PC-9 (cell line): ENCODE measurements at regions not wholly inside any gene's neighbourhood (a gene's known extent, or its start where the extent isn't known, plus 50 kb on each side); places are given as distances from the start of the nearest gene placed in this dataset.

Source experiments
- BruUV-seq: library from RNA; stranded (reverse); fragments of 400-500 nt; replicated peaks from 2 replicates; lab custom pipeline; 2021; lab: Mats Ljungman, UMichigan
- CTCF ChIA-PET: fragments of 300-600 bp; sonication (Branson Sonifier 250); formaldehyde crosslinking; loops from one replicate; lab custom pipeline; 2022; ENCODE audit warnings: antibody characterized with exemption; lab: Charles Lee
- POLR2A ChIA-PET: fragments of 300-600 bp; sonication (Branson Sonifier 250); formaldehyde crosslinking; loops from one replicate; lab custom pipeline; 2022; ENCODE audit warnings: antibody characterized with exemption; ENCODE audit not compliant: unreplicated experiment; lab: Charles Lee
- DNase-seq, 2 experiments: peaks; one replicate each; pipeline versions ENCODE4 v3.0.0 to v3.0.0-alpha.2; 2015 to 2022; ENCODE audit warnings: mixed read lengths in 1 of 2
- H2AFZ ChIP-seq: fragments of 200-600 bp; sonication (generic); 2 replicates; pipeline ENCODE4 v1.8.1; 2017; ENCODE audit warnings: antibody characterized with exemption
- H3F3A ChIP-seq: fragments of 200-600 bp; sonication (generic); 2 replicates; pipeline ENCODE4 v1.8.1; 2017; ENCODE audit warnings: antibody characterized with exemption, mild to moderate bottlenecking, low read depth; ENCODE audit not compliant: insufficient read depth
- H3K27ac ChIP-seq: fragments of 200-600 bp; sonication (generic); 2 replicates; pipeline ENCODE4 v1.6.1; 2016; ENCODE audit warnings: mixed run types
- H3K27me3 ChIP-seq: fragments of 200-600 bp; sonication (generic); 2 replicates; pipeline ENCODE4 v1.6.1; 2016; ENCODE audit warnings: low read depth, mixed run types; ENCODE audit not compliant: insufficient read depth
- H3K36me3 ChIP-seq: fragments of 200-600 bp; sonication (generic); 2 replicates; pipeline ENCODE4 v1.6.1; 2016; ENCODE audit warnings: low read depth, mixed run types
- H3K4me1 ChIP-seq: fragments of 200-600 bp; sonication (generic); replicated peaks from 2 replicates; pipeline ENCODE4 v1.6.1; 2016; ENCODE audit warnings: mixed run types; ENCODE audit not compliant: insufficient read depth
- H3K4me2 ChIP-seq: fragments of 200-600 bp; sonication (generic); 2 replicates; pipeline ENCODE4 v1.6.1; 2017; ENCODE audit warnings: mixed run types
- H3K4me3 ChIP-seq: fragments of 200-600 bp; sonication (generic); 2 replicates; pipeline ENCODE4 v1.6.1; 2016; ENCODE audit warnings: mixed run types
- H3K79me2 ChIP-seq: fragments of 200-600 bp; sonication (generic); 2 replicates; pipeline ENCODE4 v1.6.1; 2017; ENCODE audit warnings: low read depth, mixed run types
- H3K9me2 ChIP-seq: fragments of 200-600 bp; sonication (generic); 2 replicates; pipeline ENCODE4 v1.8.1; 2017; ENCODE audit warnings: mild to moderate bottlenecking; ENCODE audit not compliant: insufficient read depth
- H3K9me3 ChIP-seq: fragments of 200-600 bp; sonication (generic); 2 replicates; pipeline ENCODE4 v1.8.1; 2016; ENCODE audit warnings: low read depth; ENCODE audit not compliant: insufficient read depth
- H4K20me1 ChIP-seq: fragments of 200-600 bp; sonication (generic); 2 replicates; pipeline ENCODE4 v1.8.1; 2017; ENCODE audit not compliant: insufficient read depth
- EZH2 ChIP-seq: fragments of 200-600 bp; sonication (generic); IDR thresholded peaks from 2 replicates; pipeline ENCODE4 v1.8.0; 2017; ENCODE audit warnings: antibody characterized with exemption, low read depth
- intact Hi-C: fragments of 100-400 bp; cut with micrococcal nuclease; formaldehyde crosslinking; loops from one replicate; pipeline ENCODE4 v1.10.0; 2022; ENCODE audit not compliant: unreplicated experiment
- TF ChIP-seq, protein P1 (sequence below): fragments of 200-600 bp; sonication (generic); conservative IDR thresholded peaks from 2 replicates; pipeline ENCODE4 v1.6.1; 2017; ENCODE audit warnings: mixed run types, antibody characterized with exemption, mild to moderate bottlenecking, moderate library complexity

- TF ChIP-seq, protein P1, sequence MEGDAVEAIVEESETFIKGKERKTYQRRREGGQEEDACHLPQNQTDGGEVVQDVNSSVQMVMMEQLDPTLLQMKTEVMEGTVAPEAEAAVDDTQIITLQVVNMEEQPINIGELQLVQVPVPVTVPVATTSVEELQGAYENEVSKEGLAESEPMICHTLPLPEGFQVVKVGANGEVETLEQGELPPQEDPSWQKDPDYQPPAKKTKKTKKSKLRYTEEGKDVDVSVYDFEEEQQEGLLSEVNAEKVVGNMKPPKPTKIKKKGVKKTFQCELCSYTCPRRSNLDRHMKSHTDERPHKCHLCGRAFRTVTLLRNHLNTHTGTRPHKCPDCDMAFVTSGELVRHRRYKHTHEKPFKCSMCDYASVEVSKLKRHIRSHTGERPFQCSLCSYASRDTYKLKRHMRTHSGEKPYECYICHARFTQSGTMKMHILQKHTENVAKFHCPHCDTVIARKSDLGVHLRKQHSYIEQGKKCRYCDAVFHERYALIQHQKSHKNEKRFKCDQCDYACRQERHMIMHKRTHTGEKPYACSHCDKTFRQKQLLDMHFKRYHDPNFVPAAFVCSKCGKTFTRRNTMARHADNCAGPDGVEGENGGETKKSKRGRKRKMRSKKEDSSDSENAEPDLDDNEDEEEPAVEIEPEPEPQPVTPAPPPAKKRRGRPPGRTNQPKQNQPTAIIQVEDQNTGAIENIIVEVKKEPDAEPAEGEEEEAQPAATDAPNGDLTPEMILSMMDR, result no peak
- no peak for TF ChIP-seq EZH2
- ChIA-PET POLR2A (no interaction called here), CTCF (no interaction called here)
- Histone ChIP-seq H3K4me1 (no peaks in the 10 kb centered on the region), H3K27ac (no peak overlapping the region), H3K4me3 (no peak overlapping the region), H3K9me2 (no peaks in the 10 kb centered on the region), H3K9me3 (no peaks in the 10 kb centered on the region), H3K27me3 (no peaks in the 10 kb centered on the region), H3F3A (no peaks in the 10 kb centered on the region), H3K36me3 (no peaks in the 10 kb centered on the region), H3K79me2 (no peaks in the 10 kb centered on the region), H4K20me1 (no peaks in the 10 kb centered on the region), H3K4me2 (no peak overlapping the region), H2AFZ (no peak overlapping the region)
- no TSS peak for BruUV-seq
- no peak for DNase-seq
- intact Hi-C loops, result no loop called here
Observed at GRCh38 chr11:30735946-30736345, 149.8 kb upstream of the MPPED2 start.

- no peaks in the 10 kb centered on the region for H3K36me3 ChIP-seq
- intact Hi-C loops, result no loop called here
- no peak overlapping the region for H2AFZ ChIP-seq
- no peaks in the 10 kb centered on the region for H3K4me1 ChIP-seq
- H3K9me3 ChIP-seq, result no peaks in the 10 kb centered on the region
- POLR2A ChIA-PET, result no interaction called here
- H3K4me2 ChIP-seq, result no peak overlapping the region
- no peaks in the 10 kb centered on the region for H3K9me2 ChIP-seq
- H3K79me2 ChIP-seq, result no peaks in the 10 kb centered on the region
- H4K20me1 ChIP-seq, result no peaks in the 10 kb centered on the region
- H3K27ac ChIP-seq, result no peak overlapping the region
- no TSS peak for BruUV-seq
- TF ChIP-seq, protein P1, result no peak
- no peak for TF ChIP-seq EZH2
- CTCF ChIA-PET, result no interaction called here
- no peak overlapping the region for H3K4me3 ChIP-seq
- H3K27me3 ChIP-seq, result no peaks in the 10 kb centered on the region
- no peak for DNase-seq
- H3F3A ChIP-seq, result no peaks in the 10 kb centered on the region
Observed at GRCh38 chr11:30733748-30734147, 147.6 kb upstream of the MPPED2 start.

DNA sequence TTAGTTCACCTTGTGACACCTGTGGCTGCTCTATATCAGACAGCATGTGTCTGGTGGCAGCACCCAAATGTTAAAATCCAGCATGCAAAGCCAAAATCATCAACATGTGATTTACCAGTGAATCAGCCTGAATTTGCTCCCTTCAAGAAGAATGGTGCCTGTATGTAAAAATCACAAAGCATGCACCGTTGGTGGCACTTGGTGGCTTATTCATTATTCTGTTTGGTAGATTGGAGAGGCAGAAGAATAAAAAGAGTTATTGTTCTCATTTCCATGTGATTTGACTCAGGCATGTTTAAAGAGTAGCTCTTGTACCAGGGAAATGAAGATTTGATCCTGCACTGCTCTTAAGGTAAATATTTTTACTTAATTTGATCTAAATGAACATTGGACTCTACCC, 143.9 kb upstream of the MPPED2 start:
- no peak overlapping the region for H3K4me3 ChIP-seq
- H3K79me2 ChIP-seq, result no peaks in the 10 kb centered on the region
- intact Hi-C loops, result no loop called here
- no peaks in the 10 kb centered on the region for H4K20me1 ChIP-seq
- no peaks in the 10 kb centered on the region for H3F3A ChIP-seq
- no peaks in the 10 kb centered on the region for H3K27me3 ChIP-seq
- DNase-seq, result no peak
- H3K27ac ChIP-seq, result no peak overlapping the region
- POLR2A ChIA-PET, result no interaction called here
- H3K4me2 ChIP-seq, result no peak overlapping the region
- H3K9me3 ChIP-seq, result no peaks in the 10 kb centered on the region
- no TSS peak for BruUV-seq
- CTCF ChIA-PET, result no interaction called here
- TF ChIP-seq, protein P1, result no peak
- TF ChIP-seq EZH2, result no peak
- H3K4me1 ChIP-seq, result no peaks in the 10 kb centered on the region
- no peaks in the 10 kb centered on the region for H3K36me3 ChIP-seq
- no peak overlapping the region for H2AFZ ChIP-seq
- H3K9me2 ChIP-seq, result no peaks in the 10 kb centered on the region
